OCI-LY7 (cell line): ENCODE measurements at regions not wholly inside any gene's neighbourhood (a gene's known extent, or its start where the extent isn't known, plus 50 kb on each side); places are given as distances from the start of the nearest gene placed in this dataset.
"Not testable (repeated sequence)": the region's sequence is repeated elsewhere in the genome, so short reads cannot be mapped to it uniquely, and the experiment has no call there.

Experiments
- BruUV-seq: library from RNA; stranded (reverse); fragments of 400-500 nt; replicated peaks from 2 replicates; lab custom pipeline; 2021; lab: Mats Ljungman, UMichigan
- CTCF ChIA-PET: fragments of 300-600 bp; sonication (Branson Sonifier 250); formaldehyde crosslinking; loops from one replicate; lab custom pipeline; 2022; ENCODE audit warnings: antibody characterized with exemption; ENCODE audit not compliant: unreplicated experiment; lab: Charles Lee
- POLR2A ChIA-PET: fragments of 300-600 bp; sonication (Branson Sonifier 250); formaldehyde crosslinking; loops from one replicate; lab custom pipeline; 2022; ENCODE audit warnings: antibody characterized with exemption; lab: Charles Lee
- DNase-seq: peaks from one replicate; pipeline ENCODE4 v3.0.0-alpha.2; 2015; ENCODE audit warnings: low spot score
- H2AFZ ChIP-seq: fragments of 200-600 bp; sonication (generic), shearing (Covaris generic); 2 replicates; pipeline ENCODE4 v1.6.1; 2014; ENCODE audit warnings: mild to moderate bottlenecking, antibody characterized with exemption, low read length, moderate library complexity
- H3K27ac ChIP-seq: fragments of 200-600 bp; sonication (generic); 2 replicates; pipeline ENCODE4 v1.5.1; 2014; ENCODE audit warnings: mixed run types, low read depth, mild to moderate bottlenecking, moderate library complexity, low read length, inconsistent platforms; ENCODE audit not compliant: poor library complexity, severe bottlenecking
- H3K36me3 ChIP-seq: fragments of 200-600 bp; sonication (generic); 2 replicates; pipeline ENCODE4 v1.6.1; 2014; ENCODE audit warnings: mild to moderate bottlenecking, antibody characterized with exemption, low read length, moderate library complexity, mixed read lengths; ENCODE audit not compliant: insufficient read depth
- H3K4me1 ChIP-seq: fragments of 200-600 bp; sonication (generic); 2 replicates; pipeline ENCODE4 v1.5.1; 2014; ENCODE audit warnings: mild to moderate bottlenecking, low read length; ENCODE audit not compliant: insufficient read depth, poor library complexity, severe bottlenecking
- H3K4me2 ChIP-seq: fragments of 200-600 bp; sonication (generic); 2 replicates; pipeline ENCODE4 v1.6.1; 2014; ENCODE audit warnings: mild to moderate bottlenecking, low read length
- H3K4me3 ChIP-seq: fragments of 200-600 bp; sonication (generic); 2 replicates; pipeline ENCODE4 v1.5.1; 2014; ENCODE audit warnings: mild to moderate bottlenecking, low read depth, low read length; ENCODE audit not compliant: poor library complexity, severe bottlenecking
- H3K79me2 ChIP-seq: fragments of 200-600 bp; sonication (generic); 2 replicates; pipeline ENCODE4 v1.6.1; 2016; ENCODE audit warnings: low read depth, mild to moderate bottlenecking, low read length, moderate library complexity, mixed read lengths; ENCODE audit not compliant: insufficient read depth
- H3K9me2 ChIP-seq: fragments of 200-600 bp; sonication (generic); 2 replicates; pipeline ENCODE4 v1.6.1; 2016; ENCODE audit warnings: mild to moderate bottlenecking, low read length, mixed read lengths; ENCODE audit not compliant: insufficient read depth
- H3K9me3 ChIP-seq: fragments of 200-600 bp; sonication (generic); 2 replicates; pipeline ENCODE4 v1.6.1; 2014; ENCODE audit warnings: mild to moderate bottlenecking, mixed run types, low read length, mixed read lengths
- H4K20me1 ChIP-seq: fragments of 200-600 bp; sonication (generic); 2 replicates; pipeline ENCODE4 v1.6.1; 2014; ENCODE audit warnings: mild to moderate bottlenecking, antibody characterized with exemption, low read length, moderate library complexity, mixed read lengths; ENCODE audit not compliant: insufficient read depth
- CTCF ChIP-seq: fragments of 200-600 bp; sonication (generic); conservative IDR thresholded peaks from 2 replicates; pipeline ENCODE4 v1.5.1; 2014; ENCODE audit warnings: mild to moderate bottlenecking, antibody characterized with exemption, low read length, moderate library complexity, mixed read lengths
- EZH2phosphoT487 ChIP-seq: fragments of 200-600 bp; sonication (generic); IDR thresholded peaks from 2 replicates; pipeline ENCODE4 v1.6.1; 2018; ENCODE audit warnings: low read depth, borderline replicate concordance, mild to moderate bottlenecking, mixed run types, antibody characterized with exemption, low read length, moderate library complexity, mixed read lengths
- intact Hi-C: fragments of 100-400 bp; cut with micrococcal nuclease; formaldehyde crosslinking; loops from one replicate; pipeline ENCODE4 v1.10.0; 2022; ENCODE audit not compliant: unreplicated experiment

- no peak overlapping the region for H3K4me2 ChIP-seq
- POLR2A ChIA-PET, result no interaction called here
- CTCF ChIA-PET, result no interaction called here
- TF ChIP-seq CTCF, result no peak
- TF ChIP-seq EZH2phosphoT487, result no peak
- H3K79me2 ChIP-seq, result no peaks in the 10 kb centered on the region
- no peak for DNase-seq
- no peaks in the 10 kb centered on the region for H3K4me1 ChIP-seq
- no peaks in the 10 kb centered on the region for H4K20me1 ChIP-seq
- H2AFZ ChIP-seq, result no peak overlapping the region
- no peaks in the 10 kb centered on the region for H3K9me2 ChIP-seq
- no peaks in the 10 kb centered on the region for H3K36me3 ChIP-seq
- H3K27ac ChIP-seq, result no peak overlapping the region
- H3K4me3 ChIP-seq, result no peak overlapping the region
- BruUV-seq, result no TSS peak
- intact Hi-C loops, result no loop called here
- H3K9me3 ChIP-seq, result no peaks in the 10 kb centered on the region
Measured at GRCh38 chr18:30432349-30432748, 610.2 kb downstream of the DSC3 start.

- H3K4me1 ChIP-seq, POLR2A ChIA-PET, H3K9me3 ChIP-seq, intact Hi-C loops, H3K27ac ChIP-seq, H3K79me2 ChIP-seq, DNase-seq, H3K9me2 ChIP-seq, H2AFZ ChIP-seq, H3K4me2 ChIP-seq, CTCF ChIA-PET, BruUV-seq, H4K20me1 ChIP-seq, H3K4me3 ChIP-seq, H3K36me3 ChIP-seq: not testable (repeated sequence)
Measured at GRCh38 chr18:30419399-30419798, 623.1 kb downstream of the DSC3 start.

- H3K4me2 ChIP-seq, result no peak overlapping the region
- CTCF ChIA-PET, result no interaction called here
- no peak overlapping the region for H3K4me3 ChIP-seq
- H3K9me2 ChIP-seq, result no peaks in the 10 kb centered on the region
- TF ChIP-seq CTCF, result no peak
- TF ChIP-seq EZH2phosphoT487, result no peak
- intact Hi-C loops, result no loop called here
- DNase-seq, result no peak
- no peaks in the 10 kb centered on the region for H3K79me2 ChIP-seq
- POLR2A ChIA-PET, result no interaction called here
- H3K9me3 ChIP-seq, result no peaks in the 10 kb centered on the region
- no peaks in the 10 kb centered on the region for H3K4me1 ChIP-seq
- H3K36me3 ChIP-seq, result no peaks in the 10 kb centered on the region
- BruUV-seq, result no TSS peak
- no peak overlapping the region for H3K27ac ChIP-seq
- H2AFZ ChIP-seq, result no peak overlapping the region
- H4K20me1 ChIP-seq, result no peaks in the 10 kb centered on the region
Measured at GRCh38 chr18:30415903-30416302, 626.6 kb downstream of the DSC3 start.
